NCI-H2196 (cell line): ENCODE measurements at regions not wholly inside any gene's neighbourhood (a gene's known extent, or its start where the extent isn't known, plus 50 kb on each side); places are given as distances from the start of the nearest gene placed in this dataset.

ENCODE experiments used
- DNase-seq: peaks from one replicate; lab custom pipeline; 2025; ENCODE audit not compliant: unreplicated experiment; lab: John Stamatoyannopoulos, UW

DNA sequence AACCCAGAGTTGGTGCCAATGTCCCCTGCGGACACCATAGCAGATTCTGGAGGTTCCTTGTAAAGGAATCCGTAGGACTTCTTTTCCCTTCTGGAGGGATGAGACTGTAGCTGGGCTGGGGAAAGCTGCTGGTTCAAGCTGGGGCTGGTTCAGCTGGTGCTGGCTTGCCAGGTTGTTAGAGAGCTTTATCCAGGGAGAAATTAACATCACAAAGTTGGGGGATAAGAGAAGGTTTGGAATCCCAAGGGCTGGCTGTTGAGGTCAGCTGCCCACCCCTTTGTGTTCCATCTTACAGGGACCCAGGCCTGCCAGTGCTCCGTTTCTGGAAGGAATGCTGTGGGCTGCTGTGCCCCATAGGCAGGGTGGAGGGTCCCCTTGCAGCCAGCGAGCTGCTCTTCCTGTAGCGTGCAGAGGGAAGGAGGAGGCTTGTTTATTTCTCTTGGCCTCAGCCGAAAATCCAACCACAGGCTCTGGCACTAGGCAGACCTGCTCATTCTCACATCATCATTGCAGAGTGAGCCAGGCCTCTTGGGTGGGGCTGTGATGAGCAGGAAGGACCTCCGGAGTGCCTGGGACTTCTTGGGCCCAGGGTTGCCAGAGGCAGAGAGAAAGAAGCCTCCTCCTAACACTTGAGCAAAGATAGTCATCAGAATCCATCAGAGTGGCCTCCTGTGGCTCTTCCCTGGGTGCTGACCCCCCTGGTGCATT lies 251.1 kb downstream of the SEC14L1 start:
- DNase-seq = no peak

DNA sequence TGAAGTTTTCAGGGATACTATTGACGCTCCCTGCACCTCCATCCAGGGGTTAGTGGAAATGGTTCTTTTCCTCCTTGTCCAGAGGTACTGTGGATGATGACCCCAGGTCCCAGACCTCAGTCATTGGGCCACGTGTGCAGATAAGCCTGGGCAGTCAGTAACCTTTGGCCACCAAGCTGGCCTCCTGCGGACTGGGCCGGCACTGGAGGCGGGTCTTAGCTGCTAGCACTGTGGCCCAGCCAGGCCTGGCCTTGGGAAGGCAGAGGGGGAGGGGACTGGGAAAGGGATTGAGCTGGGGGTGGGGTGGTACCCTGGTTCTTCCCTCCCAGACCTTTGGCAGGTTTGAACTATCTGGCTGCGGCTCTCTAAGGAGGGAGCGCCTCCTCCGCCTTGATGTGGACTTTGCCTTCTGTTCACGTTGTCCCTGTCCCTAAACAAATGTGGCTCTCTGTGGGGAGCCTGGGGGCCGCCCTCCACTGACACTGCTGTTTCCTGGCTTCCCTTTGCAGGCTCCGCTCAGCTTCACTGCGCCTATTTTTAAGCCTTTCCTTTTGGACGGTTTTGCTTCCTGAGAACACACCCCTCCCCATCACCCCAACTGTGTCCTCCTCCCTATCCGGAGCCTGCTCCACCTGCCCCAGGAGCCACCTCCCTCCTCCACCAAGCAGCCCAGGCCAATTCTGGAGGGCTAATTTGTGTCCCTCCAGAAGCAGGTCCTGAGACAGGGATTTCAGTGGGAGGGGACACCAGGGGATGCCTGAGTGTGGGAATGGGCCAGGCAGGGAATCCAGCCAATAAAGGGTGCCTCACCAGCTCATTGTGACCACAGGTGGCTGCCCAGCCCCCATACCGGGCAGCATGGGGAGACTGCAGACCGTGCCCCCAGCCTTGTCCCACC lies 251.9 kb downstream of the SEC14L1 start:
- DNase-seq = no peak

GRCh38 chr17:77393274-77393600 lies 252.5 kb downstream of the SEC14L1 start:
- no peak for DNase-seq

GRCh38 chr17:77393867-77394539 lies 253.2 kb downstream of the SEC14L1 start:
- no peak for DNase-seq

DNA sequence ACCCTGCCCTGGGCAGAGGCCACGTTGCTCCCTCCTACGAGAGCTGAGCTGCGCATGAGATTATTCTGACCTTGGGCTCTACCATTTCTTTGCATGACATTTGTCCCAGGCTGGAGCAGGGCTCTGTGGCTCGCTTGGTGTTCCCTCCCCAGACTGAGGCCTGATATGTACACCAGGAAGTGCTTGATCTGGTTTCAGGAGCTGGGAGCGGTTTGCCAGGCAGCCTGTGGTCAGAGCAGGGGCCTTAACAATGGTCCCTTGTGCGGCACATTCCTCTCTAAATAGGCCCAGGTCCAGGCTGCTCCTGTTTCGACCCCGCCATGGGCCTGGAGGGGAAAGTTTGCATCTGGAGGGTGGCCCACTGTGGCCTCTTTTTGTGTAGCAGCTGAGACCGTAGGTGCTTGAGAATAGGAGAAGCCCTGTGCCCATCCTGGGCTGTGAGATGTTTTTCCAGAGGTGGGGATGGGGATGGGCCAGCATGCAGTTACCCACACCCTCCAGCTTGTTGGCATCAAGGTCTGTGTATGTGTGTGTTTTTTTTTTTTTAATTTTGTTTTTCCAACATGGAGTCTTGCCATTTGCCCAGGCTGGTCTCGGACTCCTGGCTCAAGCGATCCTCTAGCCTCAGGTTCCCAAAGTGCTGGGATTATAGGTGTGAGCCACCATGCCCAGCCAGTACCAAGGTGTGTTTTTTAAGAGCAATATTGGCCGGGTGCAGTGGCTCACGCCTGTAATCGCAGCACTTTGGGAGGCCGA lies 253.9 kb downstream of the SEC14L1 start:
- DNase-seq = peak; percentile 95

- no peak for DNase-seq
Observed at GRCh38 chr17:77395501-77396048, 254.8 kb downstream of the SEC14L1 start.

DNA sequence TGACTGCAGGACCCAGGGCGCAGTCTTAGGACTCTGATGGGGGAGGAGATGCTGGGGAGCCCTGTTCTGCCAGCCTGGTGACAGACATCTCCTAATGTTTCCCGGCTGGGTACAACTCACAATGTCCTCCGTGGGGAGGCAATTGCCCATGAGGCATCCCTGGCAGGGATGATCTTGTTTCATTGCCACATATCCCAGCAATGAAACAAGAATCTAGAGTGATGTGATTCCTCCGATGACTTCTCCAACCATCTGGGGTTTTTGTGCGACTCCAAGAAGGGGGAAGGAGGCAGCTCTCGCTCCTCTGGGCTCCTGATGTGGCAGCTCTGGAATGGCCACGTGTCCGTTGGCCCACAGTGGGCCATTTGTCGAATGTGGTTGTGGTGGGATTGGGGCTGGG lies 255.8 kb downstream of the SEC14L1 start:
- DNase-seq = no peak

GRCh38 chr17:77398274-77398673 lies 257.5 kb downstream of the SEC14L1 start:
- DNase-seq = no peak

DNA sequence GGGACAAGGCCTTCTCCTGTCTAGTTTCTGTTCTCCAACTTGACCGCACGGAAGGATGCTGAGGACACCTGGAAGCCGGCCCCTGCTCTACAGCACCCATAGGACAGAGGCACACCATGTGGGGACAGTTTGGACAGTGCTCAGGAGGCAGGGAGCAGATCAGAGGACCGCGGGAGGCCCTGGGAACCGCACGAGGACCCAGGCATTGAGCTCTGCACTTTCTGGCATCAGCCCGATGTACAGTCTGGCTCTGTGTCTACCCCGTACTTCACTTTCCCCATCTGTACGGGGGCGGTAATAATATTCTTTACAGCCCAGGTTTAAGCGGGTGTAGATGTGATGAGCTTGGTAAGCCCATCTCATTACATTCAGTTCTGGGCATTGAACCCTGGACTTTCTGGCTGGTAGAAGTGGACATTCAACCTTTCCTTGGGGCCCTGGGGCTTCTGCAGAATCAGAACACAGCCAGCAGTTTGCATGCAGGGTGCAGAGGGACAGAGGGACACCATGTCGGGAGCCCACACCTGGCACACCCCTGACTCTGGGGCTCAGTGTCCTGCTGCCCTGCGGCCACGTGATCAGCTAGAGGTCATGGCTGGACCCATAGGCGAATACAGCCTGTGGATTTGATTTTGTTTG lies 258.7 kb downstream of the SEC14L1 start:
- DNase-seq = no peak

DNA sequence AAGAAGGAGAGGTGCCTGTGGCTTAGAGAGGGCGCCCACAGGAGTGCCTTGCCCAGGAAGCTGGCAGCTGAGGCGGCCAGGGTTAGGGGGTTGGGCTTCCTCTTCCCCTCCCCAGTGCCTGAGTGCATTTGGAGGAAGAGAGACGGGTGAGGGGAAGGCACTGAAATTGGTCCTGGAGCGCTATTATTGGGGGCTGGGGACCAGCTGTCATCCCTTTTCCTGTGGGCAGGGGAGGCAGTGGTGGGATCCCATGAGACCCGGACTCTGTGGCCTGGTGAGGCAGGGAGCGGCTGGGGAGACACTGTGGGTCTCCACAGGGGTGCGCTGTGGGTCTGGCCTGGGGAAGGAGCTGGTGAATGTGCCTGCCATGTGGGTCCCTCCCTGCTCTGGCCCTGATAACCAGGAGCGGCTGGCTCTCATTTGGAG lies 259.7 kb downstream of the SEC14L1 start:
- DNase-seq = peak; percentile 37

GRCh38 chr17:77402159-77402731 lies 261.5 kb downstream of the SEC14L1 start:
- DNase-seq = no peak

DNA sequence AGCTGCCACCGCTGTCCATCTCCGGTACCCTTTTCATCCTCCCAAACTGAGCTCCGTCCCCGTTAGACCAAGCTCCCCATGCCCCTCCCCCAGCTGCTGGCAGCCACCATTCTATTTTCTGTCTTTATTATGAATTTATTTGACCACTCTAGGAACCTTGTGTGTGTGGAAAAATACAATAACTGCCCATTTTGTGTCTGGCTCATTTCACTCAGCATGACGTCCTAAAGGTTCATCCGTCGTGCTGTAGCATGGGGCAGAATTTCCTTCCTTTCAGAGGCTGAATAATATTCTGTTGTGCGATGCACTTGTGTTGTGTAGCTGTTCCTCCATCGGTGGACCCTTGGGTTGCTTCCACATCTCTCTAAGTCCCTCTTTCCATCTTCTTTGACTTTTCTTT lies 263.1 kb downstream of the SEC14L1 start:
- DNase-seq = no peak

GRCh38 chr17:77404812-77405581 lies 264.2 kb downstream of the SEC14L1 start:
- DNase-seq = no peak

- no peak for DNase-seq
Observed at GRCh38 chr17:77405867-77406732, 265.3 kb downstream of the SEC14L1 start.

GRCh38 chr17:77407321-77408277 lies 266.8 kb downstream of the SEC14L1 start:
- DNase-seq = no peak

DNA sequence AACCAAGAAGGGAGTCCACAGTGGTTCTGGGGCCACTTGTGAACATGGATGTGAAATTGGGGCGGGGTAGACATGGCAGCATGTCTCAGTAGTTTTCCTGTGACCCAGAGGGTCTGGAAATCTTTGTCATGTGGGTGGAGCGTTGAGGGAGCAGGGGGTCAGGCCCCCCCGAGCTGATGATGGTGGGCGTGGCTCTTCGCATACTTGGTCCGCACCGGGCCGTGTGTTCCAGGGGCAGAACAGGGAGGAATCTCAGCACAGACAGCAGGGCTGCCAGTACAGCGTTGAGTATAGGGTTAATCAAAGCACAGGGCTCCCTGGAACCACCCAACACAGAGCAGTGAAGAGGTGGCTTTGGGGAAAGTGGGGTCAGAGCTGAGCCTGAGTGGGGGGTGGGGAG lies 267.5 kb downstream of the SEC14L1 start:
- no peak for DNase-seq
